AG08396 (cell line): ENCODE measurements at regions not wholly inside any gene's neighbourhood (a gene's known extent, or its start where the extent isn't known, plus 50 kb on each side); places are given as distances from the start of the nearest gene placed in this dataset.

Source experiments
- DNase-seq: peaks from one replicate; pipeline ENCODE4 v3.0.0; 2012; ENCODE audit warnings: low spot score, mixed read lengths

DNA sequence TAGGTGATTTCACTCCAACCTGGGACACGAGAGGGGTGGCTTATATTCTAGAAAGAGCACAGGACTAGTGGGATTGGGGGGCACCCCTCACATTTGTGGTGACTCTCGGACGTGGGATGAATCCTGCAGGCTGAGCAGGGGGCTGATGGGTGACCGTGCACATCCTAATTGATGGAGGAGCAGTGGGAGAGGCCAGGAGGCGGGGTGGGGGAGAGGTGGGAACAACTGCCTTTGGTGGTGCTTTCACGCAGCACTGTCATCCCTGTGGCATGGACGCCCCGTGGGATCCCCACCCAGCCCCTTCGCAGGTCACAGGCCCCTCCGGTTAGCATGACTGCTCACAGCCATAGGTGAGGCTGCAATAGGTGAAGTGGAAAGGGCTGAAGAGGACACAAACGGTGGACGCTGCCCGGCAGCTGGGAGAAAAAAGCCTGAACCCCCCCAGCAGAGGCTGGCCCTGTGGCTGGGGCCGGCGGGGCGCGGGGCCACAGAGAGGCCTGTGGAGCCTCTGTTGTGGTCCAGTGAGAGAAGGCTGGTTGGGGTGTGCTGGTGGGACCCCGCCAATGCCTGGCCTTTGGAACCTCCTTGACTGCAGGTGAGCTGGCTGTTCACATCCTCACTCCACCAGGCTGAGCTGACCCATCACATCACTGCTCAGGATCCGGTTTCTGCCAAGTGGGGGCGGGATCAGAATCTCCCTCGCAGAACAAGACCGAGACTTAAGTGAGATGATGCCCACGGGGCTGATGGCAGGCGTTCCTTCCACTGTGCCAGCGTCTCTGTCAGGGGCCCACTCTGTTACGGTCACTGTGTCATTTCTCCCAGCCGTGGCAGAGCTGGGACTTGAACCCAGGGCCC is 325.4 kb downstream of the TEX29 start:
- DNase-seq: no peak

DNA sequence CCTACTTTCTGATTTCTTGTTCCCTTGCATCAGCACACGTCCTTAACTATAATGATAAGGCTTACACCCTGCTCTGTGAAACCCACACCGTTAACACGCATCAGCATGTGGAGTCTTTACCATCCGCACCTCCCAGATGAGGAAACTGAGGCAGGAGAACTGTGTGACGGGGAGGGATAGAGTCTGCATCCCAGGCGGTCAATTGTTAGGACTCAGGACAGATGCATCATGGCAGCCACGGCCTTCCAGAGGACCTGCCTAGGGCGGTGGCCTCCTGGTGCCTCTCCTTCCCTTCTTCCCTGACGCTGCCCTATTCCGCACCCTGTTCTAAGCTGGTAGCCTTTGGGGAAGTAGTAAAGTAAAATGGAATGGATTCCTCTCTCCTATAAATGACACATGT is 326.0 kb downstream of the TEX29 start:
- DNase-seq: no peak

DNA sequence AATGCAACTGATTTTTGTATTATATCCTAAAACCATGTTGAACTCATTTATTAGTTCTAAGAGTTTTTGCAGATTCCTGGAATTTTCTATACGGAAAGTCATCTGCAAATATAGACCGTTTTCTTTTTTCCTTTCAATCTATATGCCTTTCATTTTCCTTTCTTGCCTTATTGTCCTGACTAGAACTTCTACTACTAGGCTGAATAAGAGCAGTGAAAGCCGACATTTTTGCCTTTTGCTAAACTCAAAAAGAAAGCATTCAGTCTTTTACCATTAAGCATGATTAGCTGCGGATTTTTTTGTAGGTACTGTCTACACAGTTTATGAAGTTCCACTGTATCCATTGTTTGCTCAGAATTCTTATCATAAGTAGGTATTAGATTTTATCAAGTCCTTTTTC is 328.4 kb downstream of the TEX29 start:
- DNase-seq: no peak

DNA sequence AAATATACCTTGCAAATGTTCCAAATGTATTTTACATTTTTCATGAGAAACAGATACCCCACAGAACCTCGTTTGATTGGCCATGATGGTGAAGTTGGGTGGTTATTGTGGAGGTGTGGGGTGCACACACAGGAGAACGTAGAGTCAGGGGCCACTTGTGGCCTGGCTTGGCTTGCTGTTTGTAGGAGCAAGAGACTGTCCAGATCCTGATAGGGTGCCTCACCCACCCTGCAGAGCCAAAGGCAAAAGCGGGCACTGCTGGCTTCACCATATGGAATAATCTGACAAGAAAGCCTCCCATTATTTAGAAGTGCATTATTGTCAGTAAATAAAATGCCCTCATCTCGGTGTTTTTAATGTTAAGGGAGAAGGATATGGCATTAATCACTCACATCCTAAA is 330.2 kb downstream of the TEX29 start:
- DNase-seq: no peak

DNA sequence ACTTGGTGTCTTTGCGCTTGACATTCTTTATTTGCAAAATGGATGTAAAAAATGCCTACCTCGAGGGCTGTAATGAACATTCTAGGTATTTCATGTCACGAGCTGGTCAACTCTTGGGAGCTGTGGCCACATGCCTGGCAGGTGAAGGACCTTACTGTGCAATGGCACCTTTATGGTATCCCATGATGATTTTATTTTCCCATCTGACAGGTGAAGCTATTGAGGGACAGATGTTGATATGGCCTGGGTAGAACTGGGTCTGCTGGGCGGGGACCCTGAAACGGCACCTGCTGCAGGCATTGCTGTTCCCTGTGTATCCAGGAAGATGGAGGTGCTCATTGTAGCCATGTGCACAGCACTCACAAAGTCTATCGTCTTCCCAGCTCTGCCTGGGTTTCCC is 332.2 kb downstream of the TEX29 start:
- no peak for DNase-seq

DNA sequence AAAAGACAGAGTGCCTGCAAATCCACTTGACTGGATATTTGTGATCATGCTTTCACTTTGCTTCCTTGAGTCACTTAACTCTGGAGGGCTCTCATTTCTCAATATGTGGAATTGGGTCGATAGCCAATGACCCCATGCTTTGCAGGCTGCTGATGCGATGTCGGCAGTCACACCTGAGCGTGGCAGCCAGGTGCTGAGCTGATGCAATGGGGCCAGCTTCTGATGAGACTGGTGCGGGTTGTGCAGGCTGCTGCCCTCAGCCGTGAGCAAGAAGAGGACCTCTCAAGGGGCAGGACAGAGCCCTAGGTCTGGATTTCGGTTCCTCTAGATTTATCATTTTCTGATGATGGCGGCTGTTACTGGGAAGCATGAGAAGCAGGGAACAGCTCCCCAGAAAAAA is 334.1 kb downstream of the TEX29 start:
- DNase-seq: no peak

DNA sequence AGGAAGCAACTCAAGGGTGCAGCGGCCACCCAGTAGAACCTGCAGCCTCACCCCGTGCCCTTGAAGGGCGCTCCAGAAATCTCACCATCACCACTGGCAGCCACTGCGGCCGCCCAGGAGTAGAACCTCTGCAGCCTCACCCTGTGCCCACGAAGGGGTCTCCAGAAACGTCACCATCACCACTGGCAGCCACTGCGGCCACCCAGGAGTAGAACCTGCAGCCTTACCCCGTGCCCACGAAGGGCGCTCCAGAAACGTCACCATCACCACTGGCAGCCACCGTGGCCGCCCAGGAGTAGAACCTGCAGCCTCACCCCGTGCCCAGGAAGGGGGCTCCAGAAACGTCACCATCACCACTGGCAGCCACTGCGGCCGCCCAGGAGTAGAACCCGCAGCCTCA is 336.0 kb downstream of the TEX29 start:
- DNase-seq: no peak

DNA sequence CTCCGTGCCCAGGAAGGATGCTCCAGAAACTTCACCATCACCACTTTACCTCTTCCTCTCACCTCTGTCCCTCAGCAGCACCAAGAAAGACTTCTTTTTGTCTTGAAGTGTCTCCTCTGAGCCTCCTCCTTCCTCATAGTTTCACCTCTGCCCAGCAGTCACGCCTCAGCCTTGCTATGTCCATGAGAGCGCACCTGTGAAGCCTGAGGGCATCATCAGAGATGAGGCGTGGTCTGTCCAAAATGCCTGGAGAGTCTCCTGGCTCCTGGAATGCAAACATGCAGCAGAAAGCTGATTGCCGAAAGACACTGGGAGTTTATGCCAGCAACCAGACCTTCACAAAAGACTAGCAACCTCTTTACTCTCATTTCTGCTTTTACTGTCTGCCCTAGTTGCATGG is 336.6 kb downstream of the TEX29 start:
- DNase-seq: no peak

DNA sequence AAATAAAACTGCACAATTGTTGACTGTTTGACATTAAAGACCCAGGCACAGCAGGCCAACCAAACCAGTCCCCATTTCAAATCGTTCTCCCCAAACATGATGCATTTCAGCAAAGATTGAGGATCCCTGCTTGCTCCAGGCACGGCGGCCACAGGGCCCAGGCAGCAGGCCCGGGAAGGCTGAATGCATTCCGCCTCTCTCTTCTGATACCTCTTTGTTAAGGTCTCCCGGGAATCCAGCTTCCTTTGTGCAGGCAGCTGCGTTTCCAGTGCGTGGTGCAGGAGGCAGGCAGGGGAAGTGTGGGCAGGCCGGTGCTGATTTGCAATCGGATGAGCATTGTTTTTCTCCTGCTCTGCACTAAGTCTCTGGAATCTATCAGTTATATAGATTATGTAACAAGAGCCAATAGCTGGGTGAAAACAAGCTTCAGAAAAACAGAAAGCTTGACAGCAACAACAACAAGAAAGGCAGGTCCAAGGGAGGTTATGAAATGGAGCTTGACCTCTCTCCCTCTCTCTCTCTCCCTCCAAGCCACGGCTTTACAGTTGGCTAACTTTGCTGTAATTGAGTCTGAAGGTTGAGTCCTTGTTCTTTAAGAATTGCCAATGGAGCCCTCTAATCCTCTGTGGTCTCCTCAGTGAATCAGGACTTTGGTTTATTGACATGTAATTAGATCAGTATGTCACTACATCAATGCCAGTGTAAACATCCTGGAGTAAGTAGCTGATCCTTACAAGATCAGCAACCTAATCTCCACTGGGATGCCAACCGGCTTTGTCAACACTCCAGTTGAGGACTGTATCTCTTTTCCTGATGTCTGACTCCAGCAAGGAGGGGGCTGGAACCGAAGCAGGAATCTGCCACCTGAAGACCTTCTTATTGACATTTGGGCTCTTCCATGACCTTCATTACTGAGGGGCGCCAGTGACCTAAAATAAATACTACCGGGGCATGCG is 338.0 kb downstream of the TEX29 start:
- DNase-seq: no peak

DNA sequence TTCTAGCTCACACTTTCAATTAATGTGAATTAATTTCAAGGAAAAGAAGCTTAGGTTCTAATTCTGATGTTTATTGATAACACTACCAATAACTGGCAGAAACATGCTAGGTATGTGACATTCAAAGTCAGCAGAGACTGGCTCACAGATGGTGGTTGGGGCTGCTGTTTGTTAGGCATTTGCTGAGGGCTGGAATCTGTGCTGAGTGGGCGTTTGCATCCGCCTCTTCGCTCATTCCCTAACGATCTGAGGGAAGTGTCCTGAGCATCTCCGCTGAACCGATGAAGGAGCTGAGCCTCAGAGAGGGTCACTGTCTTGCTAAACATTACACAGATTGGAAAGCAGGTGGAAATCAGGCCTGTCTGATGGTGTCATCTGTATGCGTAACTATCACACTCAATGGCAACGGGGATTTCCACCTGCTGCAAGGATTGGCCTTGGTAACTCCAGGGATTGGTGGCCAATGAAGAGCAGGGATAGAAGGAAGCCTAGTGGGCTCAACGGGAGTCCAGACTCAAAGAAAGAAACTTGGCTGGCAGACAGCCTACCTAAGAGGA is 338.9 kb downstream of the TEX29 start:
- DNase-seq: no peak

DNA sequence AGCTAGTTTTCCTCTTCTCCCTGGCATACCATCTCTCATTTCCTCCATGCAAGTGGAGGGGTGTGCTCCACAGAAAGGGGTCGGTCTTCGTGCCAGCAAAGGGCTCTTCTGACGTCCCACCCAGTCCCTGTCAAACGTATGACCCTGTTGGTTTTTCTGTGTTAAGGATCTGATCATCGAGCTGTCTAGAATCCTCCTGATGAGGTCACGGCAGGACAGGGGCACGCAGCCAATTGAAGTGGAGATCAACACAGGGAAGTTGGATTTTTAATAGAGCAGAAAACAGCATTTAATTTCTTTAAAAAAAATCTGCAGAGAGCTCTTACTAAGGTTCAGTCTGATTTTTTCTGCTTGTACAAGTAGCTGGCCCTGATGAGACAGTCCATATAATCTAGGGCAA is 339.4 kb downstream of the TEX29 start:
- DNase-seq: no peak

DNA sequence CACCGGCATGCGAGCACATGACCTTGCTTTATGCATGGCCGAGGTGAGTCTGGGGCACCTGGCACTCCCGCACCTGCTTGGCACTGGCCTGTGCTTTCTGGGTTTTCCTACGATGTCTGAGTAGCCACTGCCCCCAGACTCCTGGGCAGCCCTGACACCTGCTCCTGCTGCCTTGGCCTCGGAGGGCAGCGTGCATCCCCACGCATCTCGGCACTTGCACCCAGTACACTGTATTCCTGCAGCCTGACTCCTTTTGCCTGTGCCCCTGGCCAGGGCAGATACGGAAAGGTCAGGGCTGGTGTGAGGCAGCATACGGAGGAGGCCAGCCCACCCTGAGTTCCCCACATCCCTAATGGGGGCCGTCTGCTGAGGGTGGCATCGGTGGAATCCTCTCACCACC is 340.6 kb downstream of the TEX29 start:
- DNase-seq: no peak

DNA sequence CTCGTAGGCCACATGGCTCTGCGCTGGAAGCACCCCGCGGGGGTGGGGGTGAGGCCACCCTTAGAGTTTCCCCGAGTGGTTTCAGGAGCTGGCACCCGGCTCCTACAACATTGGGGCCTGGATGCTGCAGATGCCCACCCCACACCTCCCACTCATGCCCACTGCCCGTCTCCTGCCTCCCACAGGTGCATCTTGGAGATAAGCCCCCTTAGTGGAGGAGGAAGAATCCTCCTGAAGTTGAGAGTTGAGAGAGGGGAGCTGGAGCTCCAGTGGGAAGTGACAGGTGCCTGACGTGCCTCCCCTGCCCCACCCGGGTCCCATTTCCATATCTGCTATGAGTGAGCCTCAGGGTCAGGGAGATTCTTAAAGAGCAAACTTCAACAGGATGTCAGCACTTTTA is 341.3 kb downstream of the TEX29 start:
- no peak for DNase-seq

DNA sequence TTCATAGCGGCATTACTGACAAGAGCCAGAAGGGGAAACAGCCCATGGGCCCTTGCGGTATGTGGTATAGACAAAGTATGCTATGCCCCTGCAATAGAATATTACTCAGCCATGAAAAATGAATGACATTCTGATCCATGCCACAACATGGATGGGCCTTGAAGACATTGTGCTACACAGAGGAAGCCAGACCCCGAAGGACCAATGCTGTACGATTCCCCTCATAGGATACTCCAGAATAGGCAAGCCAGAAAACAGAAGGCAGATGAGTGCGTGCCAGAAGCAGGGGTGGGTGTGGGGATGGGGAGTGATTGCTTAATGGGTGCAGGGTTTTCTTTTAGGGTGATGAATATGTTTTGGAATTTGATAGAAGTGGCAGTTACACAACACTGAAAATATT is 342.0 kb downstream of the TEX29 start:
- no peak for DNase-seq

DNA sequence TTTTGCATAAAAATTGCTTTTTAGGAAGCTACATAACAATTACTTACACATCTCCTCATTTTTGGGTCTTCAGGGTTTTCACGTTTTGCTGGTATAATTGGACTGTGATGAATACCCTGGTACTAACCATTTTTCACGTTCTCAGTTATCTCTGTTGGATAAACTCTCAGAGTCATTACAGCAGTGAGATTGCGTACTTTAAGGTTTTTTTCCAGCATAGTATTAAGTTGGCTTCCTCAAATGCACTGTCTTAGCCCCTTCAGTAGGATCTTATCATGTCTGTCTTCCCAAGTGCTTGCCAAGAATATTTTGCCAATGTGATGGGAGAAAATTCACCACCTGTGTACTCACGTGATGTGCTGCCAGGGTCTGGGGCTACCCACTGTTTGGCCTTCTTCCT is 342.5 kb downstream of the TEX29 start:
- DNase-seq: no peak

DNA sequence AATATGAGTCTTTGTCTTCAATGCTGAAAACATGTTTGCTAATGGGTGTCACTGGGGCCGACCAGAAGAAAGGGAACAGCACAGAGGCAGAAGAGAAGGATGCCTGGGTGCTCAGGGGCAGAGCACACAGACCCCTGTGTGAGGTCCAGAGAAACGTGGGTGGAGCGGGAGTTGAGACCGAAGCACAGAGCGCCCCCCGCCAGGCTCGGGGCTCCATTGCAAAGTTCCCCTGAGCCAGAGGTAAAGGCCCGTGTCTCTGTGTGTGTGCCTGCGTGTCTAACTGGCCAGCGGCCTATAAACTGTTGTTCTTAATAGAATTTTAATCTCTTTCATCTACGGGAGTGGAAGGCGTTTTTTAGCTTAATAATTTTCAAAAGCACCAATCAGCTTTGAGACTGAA is 343.1 kb downstream of the TEX29 start:
- no peak for DNase-seq

DNA sequence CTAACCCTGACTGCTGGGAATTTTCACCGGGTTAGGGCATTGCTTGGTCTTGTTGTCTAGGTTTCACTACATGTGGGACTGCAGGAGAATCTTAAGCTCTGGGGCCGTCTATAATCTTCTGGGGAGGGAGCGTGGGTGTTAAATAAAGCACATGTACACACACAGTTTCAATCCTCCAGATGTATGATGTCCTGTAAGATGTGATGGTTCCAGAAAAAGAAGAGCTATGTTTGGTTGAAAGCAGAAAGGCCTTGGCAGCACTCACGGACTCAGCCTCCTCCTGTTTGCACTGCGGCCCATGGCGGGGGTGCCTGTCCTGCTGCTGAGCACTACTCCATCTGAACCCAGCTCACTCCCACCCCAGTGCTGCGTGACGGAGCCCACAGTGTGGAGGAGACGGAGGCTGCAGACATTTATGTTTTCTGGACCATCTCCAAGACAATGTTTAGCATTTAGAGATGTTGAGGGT is 343.5 kb downstream of the TEX29 start:
- DNase-seq: no peak

DNA sequence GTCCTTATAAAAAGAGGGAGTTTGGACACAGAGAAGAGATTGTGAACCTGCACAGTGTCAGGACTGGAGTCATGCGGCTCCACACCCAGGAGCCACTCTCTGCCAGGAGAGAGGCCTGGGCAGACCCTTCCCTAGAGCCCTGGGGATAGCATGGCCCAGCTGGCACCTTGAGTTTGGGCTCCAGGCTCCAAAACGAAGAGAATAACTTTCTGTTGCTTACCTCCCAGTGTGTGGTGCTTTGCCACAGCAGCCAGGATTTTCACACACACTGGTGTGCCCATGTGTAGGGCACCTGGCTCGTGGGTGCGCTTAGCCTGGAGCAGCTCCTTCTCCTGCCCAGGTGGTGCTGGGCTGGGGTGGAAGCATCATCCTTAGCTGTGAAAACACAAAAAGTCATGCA is 344.3 kb downstream of the TEX29 start:
- no peak for DNase-seq

DNA sequence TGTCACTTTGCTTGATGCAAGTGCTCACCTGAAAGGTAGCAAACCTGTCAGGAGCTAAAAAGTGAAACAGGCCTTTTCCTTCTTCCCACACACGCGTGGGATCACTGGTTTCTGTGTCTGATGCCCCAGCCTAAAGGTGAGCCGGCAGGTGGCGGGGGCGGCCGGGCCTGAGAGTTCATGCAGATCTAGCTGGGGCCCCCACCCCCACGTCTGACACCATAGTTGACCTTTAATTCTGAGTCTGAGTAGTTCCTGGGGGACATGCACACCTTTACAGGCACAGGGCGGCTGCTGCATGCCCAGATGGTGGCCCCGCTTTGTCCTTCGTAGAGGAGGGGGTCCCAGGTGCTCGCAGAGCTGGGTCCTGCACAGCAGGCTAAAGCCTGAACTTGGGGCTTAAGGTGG is 345.3 kb downstream of the TEX29 start:
- no peak for DNase-seq

DNA sequence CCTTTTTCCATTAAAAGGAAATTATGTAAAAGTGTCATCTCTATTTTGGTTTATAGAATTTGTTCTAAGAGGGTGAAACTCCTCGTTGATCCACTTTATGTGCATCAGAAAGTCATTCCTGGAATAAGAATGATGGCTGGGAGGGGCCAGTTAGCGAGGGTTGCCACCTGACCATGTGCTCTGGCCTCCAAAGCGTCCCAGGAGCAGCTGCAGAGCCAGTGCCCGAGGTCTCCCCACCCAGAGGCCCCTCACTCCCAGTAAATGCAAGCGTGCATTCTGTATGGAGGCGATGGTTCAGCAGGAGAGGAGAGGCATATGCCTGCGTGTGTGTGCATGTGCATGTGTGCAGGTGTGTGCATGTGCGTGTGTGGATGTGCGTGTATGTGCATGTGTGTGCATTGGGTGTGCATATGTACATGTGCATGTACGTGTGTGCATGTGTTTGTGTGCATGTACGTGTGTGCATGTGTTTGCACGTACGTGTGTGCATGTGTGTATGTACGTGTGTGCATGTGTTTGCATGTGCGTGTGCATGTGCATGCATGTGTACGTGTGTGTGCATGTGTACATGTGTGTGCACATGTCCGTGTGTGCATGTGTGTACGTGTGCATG is 345.8 kb downstream of the TEX29 start:
- no peak for DNase-seq

DNA sequence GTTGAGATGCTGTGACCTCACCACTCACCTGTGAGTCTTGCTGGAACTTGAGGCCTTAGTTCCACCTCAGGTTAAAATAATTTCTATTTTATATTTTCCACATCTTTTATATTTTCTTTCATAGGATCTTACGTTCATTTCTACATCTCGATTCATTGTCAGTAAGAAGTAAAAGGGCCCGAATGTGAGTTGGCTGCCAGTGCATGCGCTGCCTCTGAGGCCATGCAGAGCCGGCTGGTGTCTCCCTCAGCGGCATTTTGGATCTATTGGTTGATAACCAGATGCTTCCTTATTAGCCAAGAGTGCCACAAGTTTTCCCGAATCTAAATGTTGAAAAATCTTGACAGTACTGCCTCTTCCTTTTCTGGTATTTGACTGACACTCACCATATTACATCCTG is 347.3 kb downstream of the TEX29 start:
- DNase-seq: no peak

DNA sequence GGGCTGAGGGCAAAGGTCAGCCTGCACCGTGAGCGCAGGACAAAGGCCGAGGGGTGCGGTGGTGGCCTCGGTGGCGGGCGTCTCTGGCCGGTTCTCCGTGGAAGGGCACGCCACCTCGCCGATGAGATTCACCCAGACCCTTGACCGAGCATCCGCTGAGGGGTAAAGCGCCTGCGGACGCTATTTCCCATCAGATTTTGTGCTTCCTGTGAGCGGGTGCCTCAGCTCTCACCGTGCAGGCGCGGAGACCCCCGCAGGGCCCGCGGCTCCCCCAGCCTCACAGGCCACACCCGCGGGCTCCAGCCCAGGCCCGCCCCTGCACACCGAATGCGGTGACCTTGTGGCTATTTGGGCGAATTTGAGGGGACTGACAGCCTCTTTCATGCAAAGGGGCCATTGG is 348.0 kb downstream of the TEX29 start:
- DNase-seq: no peak
